HL-60 (cell line): ENCODE measurements at regions not wholly inside any gene's neighbourhood (a gene's known extent, or its start where the extent isn't known, plus 50 kb on each side); places are given as distances from the start of the nearest gene placed in this dataset.

Experiments
- CTCF ChIP-seq: IDR thresholded peaks from one replicate; pipeline ENCODE4 v1.5.1; 2011; ENCODE audit warnings: low read length, control low read depth, inconsistent platforms; ENCODE audit not compliant: insufficient read depth
- REST ChIP-seq: IDR thresholded peaks from 2 replicates; pipeline ENCODE4 v1.6.1; 2012; ENCODE audit warnings: low read depth; ENCODE audit not compliant: insufficient replicate concordance

GRCh38 chr2:84285056-84285747 lies 173.9 kb downstream of the SUCLG1 start:
- TF ChIP-seq CTCF: no peak
- TF ChIP-seq REST: no peak
